Ascending aorta (tissue), 2 donors: ENCODE measurements at regions not wholly inside any gene's neighbourhood (a gene's known extent, or its start where the extent isn't known, plus 50 kb on each side); places are given as distances from the start of the nearest gene placed in this dataset.

ENCODE experiments used
- DNase-seq, 2 donors: peaks; one replicate each; pipeline ENCODE4 v3.0.0-alpha.2; 2019; ENCODE audit warnings: low spot score in 2 of 2
- H3K27ac ChIP-seq, 2 donors: fragments of 200-600 bp; sonication (generic); one replicate each; pipeline ENCODE4 v1.5.1; 2016 to 2017; ENCODE audit warnings: mild to moderate bottlenecking in 1 of 2
- H3K27me3 ChIP-seq: fragments of 200-600 bp; sonication (generic); one replicate; pipeline ENCODE4 v1.5.1; 2017
- H3K36me3 ChIP-seq, 2 donors: fragments of 200-600 bp; sonication (generic); one replicate each; pipeline ENCODE4 v1.5.1; 2016
- H3K4me1 ChIP-seq, 2 donors: fragments of 200-600 bp; sonication (generic); one replicate each; pipeline ENCODE4 v1.5.1; 2016 to 2017; ENCODE audit warnings: mild to moderate bottlenecking in 1 of 2
- H3K4me3 ChIP-seq, 2 donors: fragments of 200-600 bp; sonication (generic); one replicate each; pipeline ENCODE4 v1.5.1; 2016 to 2017; ENCODE audit warnings: mild to moderate bottlenecking in 1 of 2
- H3K9me3 ChIP-seq, 2 donors: fragments of 200-600 bp; sonication (generic); one replicate each; pipeline ENCODE4 v1.5.1; 2016
- intact Hi-C: fragments of 100-400 bp; cut with DNase I; formaldehyde crosslinking; loops from one replicate; pipeline ENCODE4 v1.15.1; 2023
- TF ChIP-seq, protein P1 (sequence below), 3 experiments: fragments of 200-600 bp in 2 of 3; fragments of 450-650 bp in 1 of 3; sonication (generic) in 2 of 3; IDR thresholded peaks; one replicate each; pipeline ENCODE4 v1.5.1; 2016 to 2019; ENCODE audit warnings: antibody characterized with exemption in 3 of 3, mild to moderate bottlenecking in 1 of 3, moderate library complexity in 1 of 3

DNA sequence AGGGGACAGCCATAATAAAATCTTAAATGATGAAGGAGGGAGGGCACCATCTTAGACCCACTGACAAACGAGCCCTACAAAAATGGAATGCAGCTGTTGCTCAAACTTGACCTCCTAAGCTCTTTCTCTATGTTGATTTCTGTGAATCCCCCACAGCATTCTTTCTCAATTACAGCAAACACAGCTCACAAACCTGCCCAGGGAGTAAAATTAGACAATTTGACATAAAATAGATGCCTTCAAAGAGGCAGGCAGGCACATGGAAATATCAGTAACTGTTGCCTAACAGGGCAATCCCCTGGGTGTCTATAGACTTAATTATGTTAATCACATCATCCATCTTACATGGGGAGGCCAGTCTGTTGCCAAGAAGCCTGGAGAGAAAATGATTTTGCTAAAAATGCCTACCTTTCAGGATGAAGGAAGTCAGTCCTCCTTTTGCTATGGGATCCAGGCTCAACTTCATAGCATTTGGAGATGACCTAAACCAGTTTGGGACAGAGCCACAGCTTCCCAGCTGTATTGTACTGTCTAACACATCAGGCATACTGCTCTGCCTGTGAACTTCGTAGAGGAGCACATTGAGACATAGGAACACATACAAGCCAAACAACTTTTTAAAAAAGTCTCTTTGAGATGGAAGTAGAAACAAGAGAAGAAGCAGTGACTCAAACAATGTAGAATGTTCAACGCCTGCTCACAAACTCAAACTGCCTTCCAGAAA lies 1177.4 kb downstream of the SORCS1 start:
- Histone ChIP-seq H3K27ac (no peak overlapping the region), H3K27me3 (no peaks in the 10 kb centered on the region), H3K36me3 (no peaks in the 10 kb centered on the region), H3K9me3 (no peaks in the 10 kb centered on the region), H3K4me3 (no peak overlapping the region), H3K4me1 (no peaks in the 10 kb centered on the region)
- DNase-seq = no peak
- TF ChIP-seq, protein P1, sequence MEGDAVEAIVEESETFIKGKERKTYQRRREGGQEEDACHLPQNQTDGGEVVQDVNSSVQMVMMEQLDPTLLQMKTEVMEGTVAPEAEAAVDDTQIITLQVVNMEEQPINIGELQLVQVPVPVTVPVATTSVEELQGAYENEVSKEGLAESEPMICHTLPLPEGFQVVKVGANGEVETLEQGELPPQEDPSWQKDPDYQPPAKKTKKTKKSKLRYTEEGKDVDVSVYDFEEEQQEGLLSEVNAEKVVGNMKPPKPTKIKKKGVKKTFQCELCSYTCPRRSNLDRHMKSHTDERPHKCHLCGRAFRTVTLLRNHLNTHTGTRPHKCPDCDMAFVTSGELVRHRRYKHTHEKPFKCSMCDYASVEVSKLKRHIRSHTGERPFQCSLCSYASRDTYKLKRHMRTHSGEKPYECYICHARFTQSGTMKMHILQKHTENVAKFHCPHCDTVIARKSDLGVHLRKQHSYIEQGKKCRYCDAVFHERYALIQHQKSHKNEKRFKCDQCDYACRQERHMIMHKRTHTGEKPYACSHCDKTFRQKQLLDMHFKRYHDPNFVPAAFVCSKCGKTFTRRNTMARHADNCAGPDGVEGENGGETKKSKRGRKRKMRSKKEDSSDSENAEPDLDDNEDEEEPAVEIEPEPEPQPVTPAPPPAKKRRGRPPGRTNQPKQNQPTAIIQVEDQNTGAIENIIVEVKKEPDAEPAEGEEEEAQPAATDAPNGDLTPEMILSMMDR (IDR thresholded peaks at IDR 0.05) = no peak
- intact Hi-C loops = no loop called here

GRCh38 chr10:105986486-105986885 lies 1178.0 kb downstream of the SORCS1 start:
- TF ChIP-seq, protein P1 (IDR thresholded peaks at IDR 0.05) = no peak
- Histone ChIP-seq H3K27ac (no peak overlapping the region), H3K4me3 (no peak overlapping the region), H3K27me3 (no peaks in the 10 kb centered on the region), H3K9me3 (no peaks in the 10 kb centered on the region), H3K36me3 (no peaks in the 10 kb centered on the region), H3K4me1 (no peaks in the 10 kb centered on the region)
- DNase-seq = no peak
- intact Hi-C loops = no loop called here

DNA sequence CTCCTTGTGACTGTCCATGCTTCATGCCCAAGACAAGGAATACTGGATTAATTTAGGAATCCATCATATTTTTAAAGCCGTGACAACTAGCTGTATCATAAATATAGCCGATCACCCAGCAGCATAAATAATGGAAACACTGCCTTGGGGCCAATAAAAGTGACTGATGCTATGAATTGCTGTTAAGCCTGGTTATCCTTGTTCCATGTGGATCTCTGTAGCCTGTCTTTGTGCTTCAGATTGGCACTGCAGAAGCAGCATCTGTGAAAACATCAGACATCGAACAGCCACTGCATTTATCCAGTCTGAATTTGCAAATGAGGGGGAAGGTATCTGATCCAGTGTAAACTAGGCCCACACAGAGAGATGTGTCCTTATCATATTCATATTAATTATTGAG lies 1181.8 kb downstream of the SORCS1 start:
- Histone ChIP-seq H3K9me3 (no peaks in the 10 kb centered on the region), H3K27me3 (no peaks in the 10 kb centered on the region), H3K27ac (no peak overlapping the region), H3K4me1 (no peaks in the 10 kb centered on the region), H3K36me3 (no peaks in the 10 kb centered on the region), H3K4me3 (no peak overlapping the region)
- TF ChIP-seq, protein P1 (IDR thresholded peaks at IDR 0.05) = no peak
- DNase-seq = no peak
- intact Hi-C loops = no loop called here

DNA sequence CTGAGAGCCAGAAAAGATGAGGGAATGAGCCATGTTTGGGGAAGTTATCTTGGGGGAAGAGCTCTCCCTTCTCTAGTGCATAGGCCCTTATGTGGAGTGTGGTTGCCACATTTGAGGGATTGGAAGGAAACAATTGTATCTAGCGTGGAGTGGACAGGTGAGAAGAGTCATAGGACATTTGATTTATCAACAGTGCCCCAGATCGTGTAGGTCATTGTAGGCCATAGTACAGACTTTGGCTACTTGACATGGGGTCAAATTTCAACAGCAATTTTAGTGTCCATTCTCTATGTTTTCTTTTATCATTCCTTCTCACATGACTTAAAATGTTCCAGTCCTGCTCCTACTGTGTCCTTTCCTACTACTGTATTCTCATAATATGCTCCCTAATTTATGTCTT lies 1182.8 kb downstream of the SORCS1 start:
- Histone ChIP-seq H3K4me3 (no peak overlapping the region), H3K27me3 (no peaks in the 10 kb centered on the region), H3K9me3 (no peaks in the 10 kb centered on the region), H3K36me3 (no peaks in the 10 kb centered on the region), H3K27ac (no peak overlapping the region), H3K4me1 (no peaks in the 10 kb centered on the region)
- intact Hi-C loops = no loop called here
- TF ChIP-seq, protein P1 (IDR thresholded peaks at IDR 0.05) = no peak
- no peak for DNase-seq

DNA sequence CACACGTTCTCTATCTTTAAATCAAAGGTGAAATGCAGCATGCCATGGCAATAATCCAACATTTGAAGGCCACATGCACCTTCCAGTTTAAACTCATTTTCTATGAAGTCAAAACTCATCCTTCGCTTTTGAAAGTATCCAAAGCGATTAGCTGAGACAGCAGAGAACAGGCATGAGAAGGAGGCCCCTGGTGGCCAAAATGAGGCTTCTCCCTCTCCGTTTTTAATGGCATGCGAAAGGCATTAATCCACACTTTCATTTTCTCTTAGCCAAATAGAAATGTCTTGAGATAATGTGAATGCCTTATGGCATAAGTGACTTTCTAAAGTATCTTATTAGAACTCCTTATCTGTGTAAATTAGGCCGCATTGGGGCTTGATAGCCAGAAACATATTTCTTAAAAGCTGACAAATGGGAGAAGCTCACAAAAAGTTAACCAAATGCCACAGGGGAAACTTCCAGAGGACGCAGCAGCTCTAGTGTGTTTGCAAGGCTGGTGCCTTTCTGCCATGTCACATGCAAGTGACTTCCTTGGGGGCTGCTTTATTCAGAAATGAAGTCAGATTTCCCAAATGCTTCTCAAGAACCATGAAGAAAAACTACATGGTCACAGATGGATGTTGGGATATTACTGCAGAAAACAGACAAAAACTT lies 1189.6 kb downstream of the SORCS1 start:
- DNase-seq = no peak
- TF ChIP-seq, protein P1 (IDR thresholded peaks at IDR 0.05) = peak in 1 of 3 experiments; percentile 47
- no peaks in the 10 kb centered on the region for H3K4me1 ChIP-seq
- H3K4me3 ChIP-seq = peak overlapping the region; percentile 21 to 33
- no peaks in the 10 kb centered on the region for H3K9me3 ChIP-seq
- intact Hi-C loops = no loop called here
- H3K36me3 ChIP-seq = no peaks in the 10 kb centered on the region
- no peak overlapping the region for H3K27ac ChIP-seq
- H3K27me3 ChIP-seq = no peaks in the 10 kb centered on the region
